ENCODE measurements at regions not wholly inside any gene's neighbourhood (a gene's known extent, or its start where the extent isn't known, plus 50 kb on each side); places are given as distances from the start of the nearest gene placed in this dataset.

- TF ChIP-seq CTCF (IDR thresholded peaks at IDR 0.05): no peak
- no peak for TF ChIP-seq POLR2AphosphoS5 (IDR thresholded peaks at IDR 0.05; ENCODE audit: low read depth, low read length)
Measured at GRCh38 chr16:85992779-85993178, 93.8 kb downstream of the IRF8 start.

Measured in Panc1 (cell line).